HepG2 (cell line): ENCODE measurements at regions not wholly inside any gene's neighbourhood (a gene's known extent, or its start where the extent isn't known, plus 50 kb on each side); places are given as distances from the start of the nearest gene placed in this dataset.
"Not testable (repeated sequence)": the region's sequence is repeated elsewhere in the genome, so short reads cannot be mapped to it uniquely, and the experiment has no call there.

Experiments
- CTCF ChIP-seq: sonication (generic); formaldehyde crosslinking; IDR thresholded peaks from 2 replicates; pipeline ENCODE4 v1.5.0; 2020; ENCODE audit warnings: mild to moderate bottlenecking, missing genetic modification reagents, moderate library complexity
- XRCC5 ChIP-seq: fragments of 200-400 bp; formaldehyde crosslinking; optimal IDR thresholded peaks from 2 replicates; pipeline ENCODE3; 2017; ENCODE audit warnings: mild to moderate bottlenecking, low read length
- ZBTB10 ChIP-seq: sonication (generic); formaldehyde crosslinking; IDR thresholded peaks from 2 replicates; pipeline ENCODE4 v1.4.0; 2020; ENCODE audit warnings: missing genetic modification reagents, borderline replicate concordance
- ZNF296 ChIP-seq: sonication (generic); formaldehyde crosslinking; conservative IDR thresholded peaks from 2 replicates; pipeline ENCODE4 v1.5.0; 2020; ENCODE audit warnings: mild to moderate bottlenecking, missing genetic modification reagents
- TF ChIP-seq, protein P1 (sequence below): sonication (generic); formaldehyde crosslinking; IDR thresholded peaks from 2 replicates; pipeline ENCODE4 v1.4.0; 2020; ENCODE audit warnings: missing genetic modification reagents, borderline replicate concordance

- TF ChIP-seq, protein P1, sequence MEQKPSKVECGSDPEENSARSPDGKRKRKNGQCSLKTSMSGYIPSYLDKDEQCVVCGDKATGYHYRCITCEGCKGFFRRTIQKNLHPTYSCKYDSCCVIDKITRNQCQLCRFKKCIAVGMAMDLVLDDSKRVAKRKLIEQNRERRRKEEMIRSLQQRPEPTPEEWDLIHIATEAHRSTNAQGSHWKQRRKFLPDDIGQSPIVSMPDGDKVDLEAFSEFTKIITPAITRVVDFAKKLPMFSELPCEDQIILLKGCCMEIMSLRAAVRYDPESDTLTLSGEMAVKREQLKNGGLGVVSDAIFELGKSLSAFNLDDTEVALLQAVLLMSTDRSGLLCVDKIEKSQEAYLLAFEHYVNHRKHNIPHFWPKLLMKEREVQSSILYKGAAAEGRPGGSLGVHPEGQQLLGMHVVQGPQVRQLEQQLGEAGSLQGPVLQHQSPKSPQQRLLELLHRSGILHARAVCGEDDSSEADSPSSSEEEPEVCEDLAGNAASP (CRISPR knock-in tag) = not testable (repeated sequence)
- not testable (repeated sequence) for TF ChIP-seq XRCC5; ZNF296 (CRISPR knock-in tag); ZBTB10 (CRISPR knock-in tag); CTCF (CRISPR knock-in tag)
These were observed 79.8 kb downstream of the FOXD4L6 start for GRCh38 chr9:41048672-41049071.
